Kidney (tissue), 13 donors: ENCODE measurements at regions not wholly inside any gene's neighbourhood (a gene's known extent, or its start where the extent isn't known, plus 50 kb on each side); places are given as distances from the start of the nearest gene placed in this dataset.
"Not testable (repeated sequence)": the region's sequence is repeated elsewhere in the genome, so short reads cannot be mapped to it uniquely, and the experiment has no call there.

ENCODE experiments used
- DNase-seq, 5 donors: peaks; one replicate each; pipeline ENCODE4 v3.0.0-alpha.2; 2013 to 2020
- FAIRE-seq: peaks from 2 replicates; lab custom pipeline; 2012; peaks lifted over from hg19 to GRCh38; lab: Jason Lieb, UNC
- H3K27ac ChIP-seq, 2 donors: one replicate each; pipeline ENCODE4 v1.7.0; 2013; ENCODE audit warnings: low read depth in 2 of 2, low read length in 2 of 2, inconsistent platforms in 1 of 2
- H3K27me3 ChIP-seq: one replicate; pipeline ENCODE4 v1.7.1; 2013; ENCODE audit warnings: low read length, inconsistent platforms; ENCODE audit not compliant: control insufficient read depth, insufficient read depth
- H3K36me3 ChIP-seq, 3 donors: one replicate each; pipeline versions ENCODE4 v1.7.0 to v1.7.1; 2013; ENCODE audit warnings: low read length in 3 of 3, control low read depth in 1 of 3, inconsistent platforms in 1 of 3; ENCODE audit not compliant: insufficient read depth in 3 of 3, control insufficient read depth in 2 of 3
- H3K4me1 ChIP-seq, 3 donors: one replicate each; pipeline versions ENCODE4 v1.7.0 to v1.7.1; 2013; ENCODE audit warnings: low read length in 3 of 3, inconsistent platforms in 1 of 3, low read depth in 1 of 3; ENCODE audit not compliant: control insufficient read depth in 2 of 3, insufficient read depth in 2 of 3
- H3K4me3 ChIP-seq, 3 donors: one replicate each; pipeline versions ENCODE4 v1.7.0 to v1.8.1; 2013; ENCODE audit warnings: low read length in 3 of 3, control low read depth in 1 of 3, inconsistent platforms in 1 of 3
- H3K9ac ChIP-seq, 3 donors: one replicate each; pipeline versions ENCODE4 v1.7.0 to v1.7.1; 2013; ENCODE audit warnings: low read length in 3 of 3, control low read depth in 1 of 3, inconsistent platforms in 1 of 3
- H3K9me3 ChIP-seq, 3 donors: one replicate each; pipeline versions ENCODE4 v1.7.0 to v1.7.1; 2013; ENCODE audit warnings: low read length in 3 of 3, control low read depth in 1 of 3, inconsistent platforms in 1 of 3; ENCODE audit not compliant: control insufficient read depth in 2 of 3, insufficient read depth in 1 of 3
- CTCF ChIP-seq: IDR thresholded peaks from 3 replicates; pipeline ENCODE4 v1.5.1; 2012; ENCODE audit warnings: mild to moderate bottlenecking, moderate library complexity, borderline replicate concordance; ENCODE audit not compliant: insufficient read depth; ENCODE audit errors: extremely low read depth
- intact Hi-C: fragments of 100-400 bp; cut with DNase I; formaldehyde crosslinking; loops from one replicate; pipeline ENCODE4 v1.11.1; 2022
- donor health status: control.
- donor health status: control.
- donor health status: control.
- donor health status: control.
- donor health status: control.
- donor health status: DM: yes; HTN: yes; CAD: no.
- donor health status: Normal renal cell carcinoma (clear cell type).

DNA sequence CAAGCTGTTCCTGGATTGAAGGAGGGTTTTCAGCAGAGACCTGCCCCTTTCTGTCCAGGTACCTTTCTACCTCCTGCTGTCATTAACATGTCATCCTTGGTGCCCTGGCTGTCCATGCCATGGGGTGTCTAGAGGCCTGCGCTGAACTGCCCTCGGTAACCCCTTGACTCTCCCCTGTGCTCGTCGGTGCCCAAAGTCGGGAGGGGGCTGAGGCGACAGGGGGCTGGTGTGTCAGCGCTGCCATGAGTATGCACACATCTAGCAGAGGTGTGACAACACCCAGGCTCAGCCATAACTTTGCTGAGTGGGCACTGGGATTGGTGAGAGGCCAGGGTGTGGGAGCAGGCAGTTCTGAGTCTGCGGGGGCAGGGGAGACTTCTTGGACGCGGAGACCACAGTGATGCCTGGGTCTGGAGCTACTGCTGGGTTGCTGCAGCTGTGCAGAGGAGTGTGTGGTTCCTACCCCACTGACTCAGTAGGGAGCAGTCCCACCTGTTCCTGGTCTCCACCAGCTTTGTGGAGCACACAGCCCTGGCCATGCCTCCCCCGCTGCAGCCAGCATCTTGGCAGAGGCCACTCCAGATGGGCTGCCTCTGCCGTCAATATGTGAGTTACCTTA is 376.2 kb upstream of the SEMA3C start:
- intact Hi-C loops = no loop called here
- Histone ChIP-seq H3K36me3 (no peaks in the 10 kb centered on the region), H3K27ac (no peak overlapping the region), H3K4me3 (no peak overlapping the region), H3K27me3 (no peaks in the 10 kb centered on the region), H3K9me3 (peaks cover 0 to 3% (median 0%) of the 10 kb centered on the region in 3 donors), H3K4me1 (no peaks in the 10 kb centered on the region), H3K9ac (no peak overlapping the region)
- FAIRE-seq (no peak), DNase-seq (peak in 1 of 5 donors; percentile 62)
- TF ChIP-seq CTCF = no peak

DNA sequence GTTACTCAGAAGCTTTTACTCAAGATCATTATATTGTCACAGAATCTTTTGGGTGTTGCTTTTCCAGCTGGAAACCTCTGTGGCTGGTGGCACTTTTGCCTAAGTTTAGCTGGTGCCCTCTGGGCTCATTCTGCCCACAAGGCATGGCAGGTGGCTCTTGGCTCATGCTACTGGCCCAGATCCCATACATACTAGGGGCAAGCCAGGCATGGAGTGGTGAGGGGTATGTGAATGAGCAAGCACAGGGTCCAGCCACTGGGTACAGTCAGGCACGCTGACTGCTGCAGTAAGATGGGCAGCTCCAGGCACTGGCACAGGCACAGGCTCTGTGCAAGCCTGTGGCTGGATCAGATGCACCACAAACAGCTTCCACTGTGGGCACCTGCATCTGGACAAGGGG is 375.0 kb upstream of the SEMA3C start:
- no peaks in the 10 kb centered on the region for H3K36me3 ChIP-seq
- no peak overlapping the region for H3K9ac ChIP-seq
- H3K9me3 ChIP-seq = peaks cover 0 to 3% (median 0%) of the 10 kb centered on the region in 3 donors
- FAIRE-seq (no peak), DNase-seq (no peak)
- no peaks in the 10 kb centered on the region for H3K4me1 ChIP-seq
- TF ChIP-seq CTCF = no peak
- intact Hi-C loops = no loop called here
- no peak overlapping the region for H3K27ac ChIP-seq
- no peak overlapping the region for H3K4me3 ChIP-seq
- no peaks in the 10 kb centered on the region for H3K27me3 ChIP-seq

GRCh38 chr7:81286754-81287153 is 367.9 kb upstream of the SEMA3C start:
- intact Hi-C loops, H3K9ac ChIP-seq, H3K4me3 ChIP-seq, DNase-seq, FAIRE-seq, H3K27ac ChIP-seq, H3K27me3 ChIP-seq, H3K9me3 ChIP-seq, H3K4me1 ChIP-seq, H3K36me3 ChIP-seq: not testable (repeated sequence)

- H3K27me3 ChIP-seq = no peaks in the 10 kb centered on the region
- no peak for DNase-seq
- no peak overlapping the region for H3K9ac ChIP-seq
- TF ChIP-seq CTCF = no peak
- H3K27ac ChIP-seq = no peak overlapping the region
- no peak for FAIRE-seq
- H3K4me1 ChIP-seq = no peaks in the 10 kb centered on the region
- no peaks in the 10 kb centered on the region for H3K9me3 ChIP-seq
- intact Hi-C loops = no loop called here
- no peaks in the 10 kb centered on the region for H3K36me3 ChIP-seq
- H3K4me3 ChIP-seq = no peak overlapping the region
These were observed 366.5 kb upstream of the SEMA3C start for GRCh38 chr7:81285142-81285871.
